ENCODE measurements at regions not wholly inside any gene's neighbourhood (a gene's known extent, or its start where the extent isn't known, plus 50 kb on each side); places are given as distances from the start of the nearest gene placed in this dataset.

- no peak for TF ChIP-seq TRIM22 (IDR thresholded peaks at IDR 0.05)
- no peak for TF ChIP-seq MTA1 (CRISPR knock-in tag; IDR thresholded peaks at IDR 0.05; ENCODE audit: borderline replicate concordance)
- TF ChIP-seq SRSF1 (optimal IDR thresholded peaks at IDR 0.05; ENCODE audit: low read depth, low read length), result no peak
- TF ChIP-seq ATF5 (CRISPR knock-in tag; IDR thresholded peaks at IDR 0.05; ENCODE audit: low read depth), result no peak
Observed at GRCh38 chr1:239260842-239261241, 125.5 kb upstream of the CHRM3 start (continued).

GRCh38 chr1:239255628-239256160 lies 130.7 kb upstream of the CHRM3 start:
- Histone ChIP-seq H2AFZ (ENCODE audit: low read length) (no peak overlapping the region), H3K36me3 (replicated peaks in 1 of 2; ENCODE audit: control insufficient read depth in 1 of 2, insufficient read depth in 2 of 2, low read length in 2 of 2) (no peaks in the 10 kb centered on the region), H4K20me1 (ENCODE audit: insufficient read depth, low read length) (no peaks in the 10 kb centered on the region), H3K4me2 (ENCODE audit: low read depth, low read length) (no peak overlapping the region), H3K4me3 (replicated peaks in 1 of 3; ENCODE audit: insufficient read depth in 1 of 3, low read depth in 2 of 3, low read length in 3 of 3) (no peak overlapping the region), H3K27me3 (ENCODE audit: control insufficient read depth in 1 of 2, insufficient read depth in 2 of 2, low read length in 2 of 2) (no peaks in the 10 kb centered on the region), H3K4me1 (ENCODE audit: insufficient read depth, low read length) (no peaks in the 10 kb centered on the region), H3K9ac (ENCODE audit: insufficient read depth, low read depth, low read length) (no peak overlapping the region), H3K9me3 (ENCODE audit: low read length) (peaks cover 90% of the 10 kb centered on the region), H3K79me2 (ENCODE audit: insufficient read depth, low read length) (no peaks in the 10 kb centered on the region), H3K27ac (ENCODE audit: extremely low read length, insufficient read depth, low read length) (no peak overlapping the region)
- FAIRE-seq (no peak), DNase-seq (ENCODE audit: low spot score) (no peak), ATAC-seq (no peak)
- ChIA-PET CTCF (ENCODE audit: low intra/inter-chr PET ratio, low total read pairs) (no interaction called here), POLR2A (no interaction called here)
- intact Hi-C loops (cut with micrococcal nuclease; ENCODE audit: unreplicated experiment), result no loop called here
- BruUV-seq (replicated peaks), result no TSS peak
- WGBS (ENCODE audit: low lambda C conversion rate), result 30% methylated on average over 14 of the region's 22 CpGs
- in situ Hi-C loops (cut with HindIII; ENCODE audit: extremely low pct_ligation_motif_present, low pct_unique_long_range_greater_than_20kb), result no loop called here
- TF ChIP-seq ZIK1 (CRISPR knock-in tag; IDR thresholded peaks at IDR 0.05; ENCODE audit: borderline replicate concordance, low read depth) (no peak), NR2F6 (IDR thresholded peaks at IDR 0.05) (no peak), NR2F6 (CRISPR knock-in tag; IDR thresholded peaks at IDR 0.05) (no peak), ZFAT (CRISPR knock-in tag; conservative IDR thresholded peaks at IDR 0.05) (no peak), E2F1 (CRISPR knock-in tag; IDR thresholded peaks at IDR 0.05) (no peak), MEIS1 (CRISPR knock-in tag; IDR thresholded peaks at IDR 0.05; ENCODE audit: borderline replicate concordance) (no peak), ZNF225 (CRISPR knock-in tag; IDR thresholded peaks at IDR 0.05) (no peak), ZBED4 (CRISPR knock-in tag; IDR thresholded peaks at IDR 0.05; ENCODE audit: borderline replicate concordance) (no peak), NFKB2 (CRISPR knock-in tag; IDR thresholded peaks at IDR 0.05; ENCODE audit: borderline replicate concordance) (no peak), SUZ12 (IDR thresholded peaks at IDR 0.05; ENCODE audit: low read depth, low read length) (no peak), TIGD3 (CRISPR knock-in tag; IDR thresholded peaks at IDR 0.05; ENCODE audit: borderline replicate concordance) (no peak), ZNF12 (CRISPR knock-in tag; IDR thresholded peaks at IDR 0.05) (no peak)
